ENCODE measurements at regions not wholly inside any gene's neighbourhood (a gene's known extent, or its start where the extent isn't known, plus 50 kb on each side); places are given as distances from the start of the nearest gene placed in this dataset.

DNA sequence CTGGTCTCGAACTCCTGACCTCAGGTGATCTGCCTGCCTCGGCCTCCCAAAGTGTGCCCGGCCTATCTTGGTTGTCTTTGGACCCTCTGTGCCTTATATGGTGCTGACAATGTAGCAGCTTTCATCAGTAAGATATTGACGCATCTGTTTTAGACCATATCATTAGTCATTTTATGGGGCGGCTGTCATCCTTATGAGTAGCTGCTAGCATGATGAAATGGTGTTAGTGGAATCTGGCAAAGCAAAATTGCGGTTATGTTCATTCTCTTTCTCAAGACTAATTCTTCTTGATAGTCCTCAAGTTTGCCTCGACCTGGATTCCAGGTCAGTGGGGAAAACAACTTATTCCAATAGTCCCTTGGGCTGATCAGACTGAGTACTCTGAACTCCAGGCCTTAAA is 199.9 kb downstream of the PRDM2 start (continued):
- TF ChIP-seq, protein P1, sequence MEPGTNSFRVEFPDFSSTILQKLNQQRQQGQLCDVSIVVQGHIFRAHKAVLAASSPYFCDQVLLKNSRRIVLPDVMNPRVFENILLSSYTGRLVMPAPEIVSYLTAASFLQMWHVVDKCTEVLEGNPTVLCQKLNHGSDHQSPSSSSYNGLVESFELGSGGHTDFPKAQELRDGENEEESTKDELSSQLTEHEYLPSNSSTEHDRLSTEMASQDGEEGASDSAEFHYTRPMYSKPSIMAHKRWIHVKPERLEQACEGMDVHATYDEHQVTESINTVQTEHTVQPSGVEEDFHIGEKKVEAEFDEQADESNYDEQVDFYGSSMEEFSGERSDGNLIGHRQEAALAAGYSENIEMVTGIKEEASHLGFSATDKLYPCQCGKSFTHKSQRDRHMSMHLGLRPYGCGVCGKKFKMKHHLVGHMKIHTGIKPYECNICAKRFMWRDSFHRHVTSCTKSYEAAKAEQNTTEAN (CRISPR knock-in tag; IDR thresholded peaks at IDR 0.05), result no peak
- TF ChIP-seq, protein P2, sequence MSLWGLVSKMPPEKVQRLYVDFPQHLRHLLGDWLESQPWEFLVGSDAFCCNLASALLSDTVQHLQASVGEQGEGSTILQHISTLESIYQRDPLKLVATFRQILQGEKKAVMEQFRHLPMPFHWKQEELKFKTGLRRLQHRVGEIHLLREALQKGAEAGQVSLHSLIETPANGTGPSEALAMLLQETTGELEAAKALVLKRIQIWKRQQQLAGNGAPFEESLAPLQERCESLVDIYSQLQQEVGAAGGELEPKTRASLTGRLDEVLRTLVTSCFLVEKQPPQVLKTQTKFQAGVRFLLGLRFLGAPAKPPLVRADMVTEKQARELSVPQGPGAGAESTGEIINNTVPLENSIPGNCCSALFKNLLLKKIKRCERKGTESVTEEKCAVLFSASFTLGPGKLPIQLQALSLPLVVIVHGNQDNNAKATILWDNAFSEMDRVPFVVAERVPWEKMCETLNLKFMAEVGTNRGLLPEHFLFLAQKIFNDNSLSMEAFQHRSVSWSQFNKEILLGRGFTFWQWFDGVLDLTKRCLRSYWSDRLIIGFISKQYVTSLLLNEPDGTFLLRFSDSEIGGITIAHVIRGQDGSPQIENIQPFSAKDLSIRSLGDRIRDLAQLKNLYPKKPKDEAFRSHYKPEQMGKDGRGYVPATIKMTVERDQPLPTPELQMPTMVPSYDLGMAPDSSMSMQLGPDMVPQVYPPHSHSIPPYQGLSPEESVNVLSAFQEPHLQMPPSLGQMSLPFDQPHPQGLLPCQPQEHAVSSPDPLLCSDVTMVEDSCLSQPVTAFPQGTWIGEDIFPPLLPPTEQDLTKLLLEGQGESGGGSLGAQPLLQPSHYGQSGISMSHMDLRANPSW (CRISPR knock-in tag; conservative IDR thresholded peaks at IDR 0.05; ENCODE audit: low read depth), result no peak
- no peak for TF ChIP-seq PRRX2 (CRISPR knock-in tag; IDR thresholded peaks at IDR 0.05)
- TF ChIP-seq, protein P3, sequence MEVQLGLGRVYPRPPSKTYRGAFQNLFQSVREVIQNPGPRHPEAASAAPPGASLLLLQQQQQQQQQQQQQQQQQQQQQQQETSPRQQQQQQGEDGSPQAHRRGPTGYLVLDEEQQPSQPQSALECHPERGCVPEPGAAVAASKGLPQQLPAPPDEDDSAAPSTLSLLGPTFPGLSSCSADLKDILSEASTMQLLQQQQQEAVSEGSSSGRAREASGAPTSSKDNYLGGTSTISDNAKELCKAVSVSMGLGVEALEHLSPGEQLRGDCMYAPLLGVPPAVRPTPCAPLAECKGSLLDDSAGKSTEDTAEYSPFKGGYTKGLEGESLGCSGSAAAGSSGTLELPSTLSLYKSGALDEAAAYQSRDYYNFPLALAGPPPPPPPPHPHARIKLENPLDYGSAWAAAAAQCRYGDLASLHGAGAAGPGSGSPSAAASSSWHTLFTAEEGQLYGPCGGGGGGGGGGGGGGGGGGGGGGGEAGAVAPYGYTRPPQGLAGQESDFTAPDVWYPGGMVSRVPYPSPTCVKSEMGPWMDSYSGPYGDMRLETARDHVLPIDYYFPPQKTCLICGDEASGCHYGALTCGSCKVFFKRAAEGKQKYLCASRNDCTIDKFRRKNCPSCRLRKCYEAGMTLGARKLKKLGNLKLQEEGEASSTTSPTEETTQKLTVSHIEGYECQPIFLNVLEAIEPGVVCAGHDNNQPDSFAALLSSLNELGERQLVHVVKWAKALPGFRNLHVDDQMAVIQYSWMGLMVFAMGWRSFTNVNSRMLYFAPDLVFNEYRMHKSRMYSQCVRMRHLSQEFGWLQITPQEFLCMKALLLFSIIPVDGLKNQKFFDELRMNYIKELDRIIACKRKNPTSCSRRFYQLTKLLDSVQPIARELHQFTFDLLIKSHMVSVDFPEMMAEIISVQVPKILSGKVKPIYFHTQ (CRISPR knock-in tag; IDR thresholded peaks at IDR 0.05), result no peak
- TF ChIP-seq, protein P4, sequence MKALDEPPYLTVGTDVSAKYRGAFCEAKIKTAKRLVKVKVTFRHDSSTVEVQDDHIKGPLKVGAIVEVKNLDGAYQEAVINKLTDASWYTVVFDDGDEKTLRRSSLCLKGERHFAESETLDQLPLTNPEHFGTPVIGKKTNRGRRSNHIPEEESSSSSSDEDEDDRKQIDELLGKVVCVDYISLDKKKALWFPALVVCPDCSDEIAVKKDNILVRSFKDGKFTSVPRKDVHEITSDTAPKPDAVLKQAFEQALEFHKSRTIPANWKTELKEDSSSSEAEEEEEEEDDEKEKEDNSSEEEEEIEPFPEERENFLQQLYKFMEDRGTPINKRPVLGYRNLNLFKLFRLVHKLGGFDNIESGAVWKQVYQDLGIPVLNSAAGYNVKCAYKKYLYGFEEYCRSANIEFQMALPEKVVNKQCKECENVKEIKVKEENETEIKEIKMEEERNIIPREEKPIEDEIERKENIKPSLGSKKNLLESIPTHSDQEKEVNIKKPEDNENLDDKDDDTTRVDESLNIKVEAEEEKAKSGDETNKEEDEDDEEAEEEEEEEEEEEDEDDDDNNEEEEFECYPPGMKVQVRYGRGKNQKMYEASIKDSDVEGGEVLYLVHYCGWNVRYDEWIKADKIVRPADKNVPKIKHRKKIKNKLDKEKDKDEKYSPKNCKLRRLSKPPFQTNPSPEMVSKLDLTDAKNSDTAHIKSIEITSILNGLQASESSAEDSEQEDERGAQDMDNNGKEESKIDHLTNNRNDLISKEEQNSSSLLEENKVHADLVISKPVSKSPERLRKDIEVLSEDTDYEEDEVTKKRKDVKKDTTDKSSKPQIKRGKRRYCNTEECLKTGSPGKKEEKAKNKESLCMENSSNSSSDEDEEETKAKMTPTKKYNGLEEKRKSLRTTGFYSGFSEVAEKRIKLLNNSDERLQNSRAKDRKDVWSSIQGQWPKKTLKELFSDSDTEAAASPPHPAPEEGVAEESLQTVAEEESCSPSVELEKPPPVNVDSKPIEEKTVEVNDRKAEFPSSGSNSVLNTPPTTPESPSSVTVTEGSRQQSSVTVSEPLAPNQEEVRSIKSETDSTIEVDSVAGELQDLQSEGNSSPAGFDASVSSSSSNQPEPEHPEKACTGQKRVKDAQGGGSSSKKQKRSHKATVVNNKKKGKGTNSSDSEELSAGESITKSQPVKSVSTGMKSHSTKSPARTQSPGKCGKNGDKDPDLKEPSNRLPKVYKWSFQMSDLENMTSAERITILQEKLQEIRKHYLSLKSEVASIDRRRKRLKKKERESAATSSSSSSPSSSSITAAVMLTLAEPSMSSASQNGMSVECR (CRISPR knock-in tag; IDR thresholded peaks at IDR 0.05; ENCODE audit: borderline replicate concordance), result no peak

DNA sequence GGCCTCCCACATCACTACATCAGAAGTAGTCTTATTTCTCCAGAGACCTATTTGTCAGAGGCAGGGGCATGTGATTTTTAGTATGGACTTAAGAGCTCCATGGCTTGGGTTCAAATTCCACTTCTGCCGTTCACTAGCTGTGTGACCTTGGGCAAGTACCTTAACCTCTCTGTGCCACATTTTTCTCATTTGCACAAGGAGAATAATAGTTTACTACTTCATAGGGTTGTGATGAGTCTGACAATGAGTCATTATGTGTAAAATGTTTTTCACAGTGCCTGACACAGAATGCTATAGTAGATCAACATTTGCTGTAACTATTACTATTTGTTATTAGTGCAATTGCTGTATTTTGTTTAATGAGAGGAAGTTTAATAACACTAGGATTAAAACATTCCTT is 200.6 kb downstream of the PRDM2 start:
- peaks cover 13% of the 10 kb centered on the region for H3K9me3 Mint-ChIP-seq
- peaks cover 58% of the 10 kb centered on the region for H3K27me3 Mint-ChIP-seq (ENCODE audit: low read depth)
- POLR2A ChIA-PET, result no interaction called here
- H3K4me3 Mint-ChIP-seq, result no peak overlapping the region
- H3K4me1 Mint-ChIP-seq, result no peaks in the 10 kb centered on the region
- DNase-seq (ENCODE audit: low spot score) (no peak), ATAC-seq (no peak)
- CTCF ChIA-PET, result interaction anchor here (1.3 to 1.4 kb wide), 2 partner anchors 30 to 238 kb away, joined by 3 to 4 read pairs; no protein-coding TSS in a partner anchor
- H3K36me3 Mint-ChIP-seq, result no peaks in the 10 kb centered on the region
- no peak overlapping the region for H3K27ac Mint-ChIP-seq
- TF ChIP-seq, protein P5, sequence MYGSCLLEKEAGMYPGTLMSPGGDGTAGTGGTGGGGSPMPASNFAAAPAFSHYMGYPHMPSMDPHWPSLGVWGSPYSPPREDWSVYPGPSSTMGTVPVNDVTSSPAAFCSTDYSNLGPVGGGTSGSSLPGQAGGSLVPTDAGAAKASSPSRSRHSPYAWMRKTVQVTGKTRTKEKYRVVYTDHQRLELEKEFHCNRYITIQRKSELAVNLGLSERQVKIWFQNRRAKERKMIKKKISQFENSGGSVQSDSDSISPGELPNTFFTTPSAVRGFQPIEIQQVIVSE (CRISPR knock-in tag; IDR thresholded peaks at IDR 0.05; ENCODE audit: borderline replicate concordance), result no peak
- TF ChIP-seq ZNF396 (CRISPR knock-in tag; IDR thresholded peaks at IDR 0.05; ENCODE audit: borderline replicate concordance), result no peak
- no peak for TF ChIP-seq EMX1 (CRISPR knock-in tag; IDR thresholded peaks at IDR 0.05)
- TF ChIP-seq, protein P6, sequence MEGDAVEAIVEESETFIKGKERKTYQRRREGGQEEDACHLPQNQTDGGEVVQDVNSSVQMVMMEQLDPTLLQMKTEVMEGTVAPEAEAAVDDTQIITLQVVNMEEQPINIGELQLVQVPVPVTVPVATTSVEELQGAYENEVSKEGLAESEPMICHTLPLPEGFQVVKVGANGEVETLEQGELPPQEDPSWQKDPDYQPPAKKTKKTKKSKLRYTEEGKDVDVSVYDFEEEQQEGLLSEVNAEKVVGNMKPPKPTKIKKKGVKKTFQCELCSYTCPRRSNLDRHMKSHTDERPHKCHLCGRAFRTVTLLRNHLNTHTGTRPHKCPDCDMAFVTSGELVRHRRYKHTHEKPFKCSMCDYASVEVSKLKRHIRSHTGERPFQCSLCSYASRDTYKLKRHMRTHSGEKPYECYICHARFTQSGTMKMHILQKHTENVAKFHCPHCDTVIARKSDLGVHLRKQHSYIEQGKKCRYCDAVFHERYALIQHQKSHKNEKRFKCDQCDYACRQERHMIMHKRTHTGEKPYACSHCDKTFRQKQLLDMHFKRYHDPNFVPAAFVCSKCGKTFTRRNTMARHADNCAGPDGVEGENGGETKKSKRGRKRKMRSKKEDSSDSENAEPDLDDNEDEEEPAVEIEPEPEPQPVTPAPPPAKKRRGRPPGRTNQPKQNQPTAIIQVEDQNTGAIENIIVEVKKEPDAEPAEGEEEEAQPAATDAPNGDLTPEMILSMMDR (IDR thresholded peaks at IDR 0.05), result no peak
- TF ChIP-seq, protein P7, sequence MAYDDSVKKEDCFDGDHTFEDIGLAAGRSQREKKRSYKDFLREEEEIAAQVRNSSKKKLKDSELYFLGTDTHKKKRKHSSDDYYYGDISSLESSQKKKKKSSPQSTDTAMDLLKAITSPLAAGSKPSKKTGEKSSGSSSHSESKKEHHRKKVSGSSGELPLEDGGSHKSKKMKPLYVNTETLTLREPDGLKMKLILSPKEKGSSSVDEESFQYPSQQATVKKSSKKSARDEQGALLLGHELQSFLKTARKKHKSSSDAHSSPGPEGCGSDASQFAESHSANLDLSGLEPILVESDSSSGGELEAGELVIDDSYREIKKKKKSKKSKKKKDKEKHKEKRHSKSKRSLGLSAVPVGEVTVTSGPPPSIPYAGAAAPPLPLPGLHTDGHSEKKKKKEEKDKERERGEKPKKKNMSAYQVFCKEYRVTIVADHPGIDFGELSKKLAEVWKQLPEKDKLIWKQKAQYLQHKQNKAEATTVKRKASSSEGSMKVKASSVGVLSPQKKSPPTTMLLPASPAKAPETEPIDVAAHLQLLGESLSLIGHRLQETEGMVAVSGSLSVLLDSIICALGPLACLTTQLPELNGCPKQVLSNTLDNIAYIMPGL (CRISPR knock-in tag; IDR thresholded peaks at IDR 0.05), result no peak
- TF ChIP-seq, protein P8, sequence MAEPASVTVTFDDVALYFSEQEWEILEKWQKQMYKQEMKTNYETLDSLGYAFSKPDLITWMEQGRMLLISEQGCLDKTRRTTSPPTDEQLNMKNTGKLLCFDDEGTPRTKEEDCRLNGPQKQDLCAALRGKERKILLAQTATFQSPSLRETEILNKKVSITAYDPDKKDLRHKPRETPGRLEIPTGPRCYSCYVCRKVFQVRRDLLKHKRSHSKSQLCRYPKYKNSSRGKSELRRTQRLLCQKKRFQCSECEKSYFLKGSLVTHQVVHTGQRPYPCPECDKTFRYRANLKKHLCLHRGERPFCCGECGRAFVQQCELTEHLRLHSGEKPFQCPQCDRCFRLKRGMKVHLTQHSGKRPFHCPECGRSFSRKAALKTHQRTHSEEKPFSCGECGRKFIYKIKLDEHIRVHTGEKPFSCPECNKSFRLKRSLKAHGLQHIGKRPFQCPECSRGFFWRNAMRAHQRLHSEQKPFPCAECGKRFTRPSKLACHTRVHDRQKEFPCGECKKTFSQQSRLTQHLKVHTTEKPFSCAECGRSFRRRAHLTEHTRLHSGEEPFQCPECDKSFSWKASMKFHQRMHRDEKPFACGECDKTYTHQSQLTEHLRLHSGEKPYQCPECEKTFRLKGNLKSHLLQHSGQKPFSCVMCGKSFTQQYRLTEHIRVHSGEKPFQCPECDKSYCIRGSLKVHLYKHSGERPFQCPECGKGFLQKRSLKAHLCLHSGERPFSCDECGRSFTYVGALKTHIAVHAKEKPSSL (CRISPR knock-in tag; conservative IDR thresholded peaks at IDR 0.05), result no peak
- no peak for TF ChIP-seq GABPB1 (CRISPR knock-in tag; IDR thresholded peaks at IDR 0.05)
- no peak for TF ChIP-seq NFATC4 (CRISPR knock-in tag; IDR thresholded peaks at IDR 0.05)
- TF ChIP-seq, protein P9, sequence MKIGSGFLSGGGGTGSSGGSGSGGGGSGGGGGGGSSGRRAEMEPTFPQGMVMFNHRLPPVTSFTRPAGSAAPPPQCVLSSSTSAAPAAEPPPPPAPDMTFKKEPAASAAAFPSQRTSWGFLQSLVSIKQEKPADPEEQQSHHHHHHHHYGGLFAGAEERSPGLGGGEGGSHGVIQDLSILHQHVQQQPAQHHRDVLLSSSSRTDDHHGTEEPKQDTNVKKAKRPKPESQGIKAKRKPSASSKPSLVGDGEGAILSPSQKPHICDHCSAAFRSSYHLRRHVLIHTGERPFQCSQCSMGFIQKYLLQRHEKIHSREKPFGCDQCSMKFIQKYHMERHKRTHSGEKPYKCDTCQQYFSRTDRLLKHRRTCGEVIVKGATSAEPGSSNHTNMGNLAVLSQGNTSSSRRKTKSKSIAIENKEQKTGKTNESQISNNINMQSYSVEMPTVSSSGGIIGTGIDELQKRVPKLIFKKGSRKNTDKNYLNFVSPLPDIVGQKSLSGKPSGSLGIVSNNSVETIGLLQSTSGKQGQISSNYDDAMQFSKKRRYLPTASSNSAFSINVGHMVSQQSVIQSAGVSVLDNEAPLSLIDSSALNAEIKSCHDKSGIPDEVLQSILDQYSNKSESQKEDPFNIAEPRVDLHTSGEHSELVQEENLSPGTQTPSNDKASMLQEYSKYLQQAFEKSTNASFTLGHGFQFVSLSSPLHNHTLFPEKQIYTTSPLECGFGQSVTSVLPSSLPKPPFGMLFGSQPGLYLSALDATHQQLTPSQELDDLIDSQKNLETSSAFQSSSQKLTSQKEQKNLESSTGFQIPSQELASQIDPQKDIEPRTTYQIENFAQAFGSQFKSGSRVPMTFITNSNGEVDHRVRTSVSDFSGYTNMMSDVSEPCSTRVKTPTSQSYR (CRISPR knock-in tag; IDR thresholded peaks at IDR 0.05), result no peak
